ENCODE measurements at regions not wholly inside any gene's neighbourhood (a gene's known extent, or its start where the extent isn't known, plus 50 kb on each side); places are given as distances from the start of the nearest gene placed in this dataset.

GRCh38 chr20:10780901-10781300 lies 107.1 kb upstream of the JAG1 start:
- TF ChIP-seq CTCF (IDR thresholded peaks at IDR 0.05; ENCODE audit: low read depth, low read length) (no peak), EZH2phosphoT487 (IDR thresholded peaks at IDR 0.05; ENCODE audit: low read depth) (no peak)

Data from OCI-LY3 (cell line).